BE2C (cell line): ENCODE measurements at regions not wholly inside any gene's neighbourhood (a gene's known extent, or its start where the extent isn't known, plus 50 kb on each side); places are given as distances from the start of the nearest gene placed in this dataset.
"Not testable (repeated sequence)": the region's sequence is repeated elsewhere in the genome, so short reads cannot be mapped to it uniquely, and the experiment has no call there.

ENCODE experiments used
- DNase-seq: peaks from one replicate; pipeline ENCODE4 v3.0.0-alpha.2; 2020
- H3K27me3 ChIP-seq: fragments of 250-450 bp; sonication (Bioruptor Pico); 2 replicates; pipeline ENCODE4 v1.5.1; 2020; ENCODE audit warnings: mild to moderate bottlenecking
- H3K36me3 ChIP-seq: fragments of 250-450 bp; sonication (Bioruptor Pico); 2 replicates; pipeline ENCODE4 v1.5.1; 2020; ENCODE audit warnings: mild to moderate bottlenecking
- H3K4me1 ChIP-seq: fragments of 250-450 bp; sonication (Bioruptor Pico); 2 replicates; pipeline ENCODE4 v1.5.1; 2020
- H3K4me3 ChIP-seq: 2 replicates; pipeline ENCODE4 v1.5.1; 2011; ENCODE audit warnings: low read depth, low read length
- H3K9me3 ChIP-seq: fragments of 250-450 bp; sonication (Bioruptor Pico); 2 replicates; pipeline ENCODE4 v1.5.1; 2020
- CTCF ChIP-seq: IDR thresholded peaks from 2 replicates; pipeline ENCODE4 v1.5.1; 2012; ENCODE audit warnings: mild to moderate bottlenecking, low read depth, low read length

- no peak for TF ChIP-seq CTCF
- H3K4me1 ChIP-seq: no peaks in the 10 kb centered on the region
Observed at GRCh38 chr14:71398450-71398849, 491.2 kb downstream of the PCNX1 start.

GRCh38 chr14:71399057-71399487 lies 491.8 kb downstream of the PCNX1 start:
- no peak for TF ChIP-seq CTCF
- DNase-seq: no peak
- no peaks in the 10 kb centered on the region for H3K27me3 ChIP-seq
- H3K4me3 ChIP-seq: no peak overlapping the region
- no peaks in the 10 kb centered on the region for H3K36me3 ChIP-seq
- no peaks in the 10 kb centered on the region for H3K9me3 ChIP-seq
- no peaks in the 10 kb centered on the region for H3K4me1 ChIP-seq

More at GRCh38 chr14:71398450-71398849, 491.2 kb downstream of the PCNX1 start:
- Histone ChIP-seq H3K27me3 (no peaks in the 10 kb centered on the region), H3K4me3 (no peak overlapping the region), H3K9me3 (no peaks in the 10 kb centered on the region), H3K36me3 (no peaks in the 10 kb centered on the region)
- DNase-seq: no peak

- DNase-seq: no peak
- TF ChIP-seq CTCF: no peak
Observed at GRCh38 chr14:71400871-71401321, 493.6 kb downstream of the PCNX1 start.

GRCh38 chr14:71402415-71402814 lies 495.2 kb downstream of the PCNX1 start:
- not testable (repeated sequence) for H3K27me3 ChIP-seq, H3K4me3 ChIP-seq, DNase-seq, H3K9me3 ChIP-seq, H3K4me1 ChIP-seq, H3K36me3 ChIP-seq

More at GRCh38 chr14:71400871-71401321, 493.6 kb downstream of the PCNX1 start:
- Histone ChIP-seq H3K27me3 (no peaks in the 10 kb centered on the region), H3K4me3 (no peak overlapping the region), H3K36me3 (no peaks in the 10 kb centered on the region), H3K4me1 (no peaks in the 10 kb centered on the region), H3K9me3 (no peaks in the 10 kb centered on the region)

GRCh38 chr14:71403656-71404055 lies 496.4 kb downstream of the PCNX1 start:
- no peaks in the 10 kb centered on the region for H3K36me3 ChIP-seq
- H3K4me1 ChIP-seq: no peaks in the 10 kb centered on the region
- DNase-seq: peak; percentile 39
- peak; percentile 39 for TF ChIP-seq CTCF
- no peak overlapping the region for H3K4me3 ChIP-seq
- no peaks in the 10 kb centered on the region for H3K9me3 ChIP-seq
- H3K27me3 ChIP-seq: no peaks in the 10 kb centered on the region

- Histone ChIP-seq H3K36me3 (no peaks in the 10 kb centered on the region), H3K4me1 (no peaks in the 10 kb centered on the region), H3K9me3 (no peaks in the 10 kb centered on the region), H3K27me3 (no peaks in the 10 kb centered on the region), H3K4me3 (no peak overlapping the region)
- DNase-seq: no peak
- no peak for TF ChIP-seq CTCF
Observed at GRCh38 chr14:71405676-71406075, 498.4 kb downstream of the PCNX1 start.
